ENCODE measurements at regions not wholly inside any gene's neighbourhood (a gene's known extent, or its start where the extent isn't known, plus 50 kb on each side); places are given as distances from the start of the nearest gene placed in this dataset.
"Not testable (repeated sequence)": the region's sequence is repeated elsewhere in the genome, so short reads cannot be mapped to it uniquely, and the experiment has no call there.

DNA sequence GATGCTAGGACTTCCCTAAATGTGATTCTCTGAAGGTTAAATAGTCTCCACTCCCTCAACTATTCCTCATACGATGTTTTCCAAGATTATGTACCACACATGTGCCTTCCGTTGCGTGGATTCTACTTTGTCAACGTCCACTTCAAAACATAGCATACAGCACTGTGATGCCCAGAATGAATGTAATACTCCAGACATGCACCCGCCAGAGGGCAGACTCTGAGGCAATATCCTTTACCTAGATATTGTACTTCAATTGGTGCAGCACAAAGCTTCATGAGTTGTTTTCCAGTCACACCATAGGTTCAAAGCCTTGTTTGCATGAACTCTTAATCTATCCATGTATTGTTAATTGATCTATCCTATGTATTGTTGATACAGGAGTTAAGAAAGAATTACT lies 201.0 kb upstream of the NABP1 start:
- no peak for DNase-seq

DNA sequence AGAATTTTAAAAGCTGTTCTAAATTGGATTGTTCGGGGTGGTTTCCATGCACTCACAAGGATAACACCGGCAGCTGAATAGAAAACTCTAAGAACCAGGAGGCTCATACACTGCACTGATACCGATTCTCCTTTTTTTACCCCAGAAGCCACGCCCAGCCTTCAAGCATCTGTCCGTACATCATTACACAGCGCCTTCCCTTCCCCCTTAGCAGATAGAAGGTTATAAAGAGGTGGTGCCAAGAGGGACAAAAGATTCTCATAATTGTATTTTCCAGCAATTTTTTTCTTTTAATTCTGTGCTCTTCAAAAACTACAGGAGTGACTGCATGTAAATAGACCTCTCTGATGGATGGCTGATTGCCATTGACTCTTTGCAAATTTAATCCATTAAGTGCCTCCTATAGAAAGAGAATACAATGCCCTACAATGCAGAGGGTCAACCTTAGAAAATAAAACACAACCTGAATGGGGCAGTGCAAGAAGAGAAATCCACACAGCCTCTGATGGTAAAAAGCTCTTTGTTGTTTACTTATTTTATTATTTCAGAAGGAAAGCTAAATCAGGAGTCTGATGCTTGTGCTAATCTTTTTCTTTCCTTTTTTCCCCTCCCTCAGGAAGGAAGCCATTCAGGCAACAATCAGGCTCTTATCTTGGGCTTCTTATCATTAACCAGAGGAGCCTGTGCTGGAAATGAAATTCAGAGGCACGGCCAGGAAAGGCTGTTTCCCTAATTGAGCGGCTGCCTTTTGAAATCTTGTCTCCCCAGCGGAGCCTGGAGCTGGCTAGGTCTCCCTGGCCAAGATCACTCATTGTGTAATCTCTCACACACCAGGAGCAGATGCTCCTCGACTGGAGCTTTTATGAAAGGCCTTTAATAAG lies 198.9 kb upstream of the NABP1 start:
- no peak for DNase-seq

DNA sequence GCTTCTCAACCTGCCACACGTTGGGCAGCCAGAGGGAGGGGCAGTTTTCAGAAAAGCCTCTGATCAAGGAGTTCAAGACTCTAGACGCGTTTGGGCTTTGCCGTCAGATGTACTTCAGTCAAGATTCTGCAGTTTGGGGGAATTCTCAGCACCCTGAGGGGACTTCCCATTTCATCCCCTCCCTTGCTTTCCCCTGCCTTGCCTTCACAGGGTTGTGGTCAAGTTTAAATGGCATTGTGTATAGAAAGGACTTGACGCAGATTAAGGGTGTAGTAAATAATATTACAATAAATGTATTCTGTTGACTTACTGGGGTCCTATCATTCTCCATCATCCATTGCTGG lies 198.3 kb upstream of the NABP1 start:
- DNase-seq, result no peak

DNA sequence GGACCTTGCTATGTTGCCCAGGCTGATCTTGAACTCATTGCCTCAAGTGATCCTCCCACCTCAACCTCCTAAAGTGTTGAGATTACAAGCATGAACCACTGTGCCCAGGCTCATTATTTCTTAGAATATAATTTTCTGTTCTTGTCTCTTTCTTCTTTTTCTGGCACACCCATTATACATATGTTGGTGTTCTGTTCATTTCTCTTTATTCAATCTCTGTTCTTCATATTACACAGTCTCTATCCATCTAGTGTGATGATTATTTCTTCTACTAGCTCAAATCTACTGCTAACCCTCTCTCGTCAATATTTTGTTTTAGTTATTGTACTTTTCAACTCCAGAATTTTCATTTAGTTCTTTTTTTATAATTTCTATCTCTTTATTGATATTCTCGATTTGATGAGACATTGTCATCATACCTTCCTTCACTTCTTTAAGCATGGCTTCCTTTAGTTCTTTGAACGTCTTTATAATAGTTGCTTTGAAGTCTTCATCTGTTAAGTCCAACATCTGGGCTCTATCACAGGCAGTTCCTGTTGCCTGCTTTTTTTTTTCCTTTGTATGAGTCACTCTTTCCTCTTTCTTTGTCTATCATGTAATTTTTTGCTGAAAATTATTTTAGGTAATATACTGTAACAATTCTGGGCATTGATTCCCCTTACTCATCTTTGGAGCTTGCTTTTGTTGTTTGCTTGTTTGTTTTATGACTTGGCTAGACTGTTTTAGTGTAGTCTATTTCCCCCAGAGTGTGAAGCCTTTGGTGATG lies 196.4 kb upstream of the NABP1 start:
- DNase-seq, result no peak

DNA sequence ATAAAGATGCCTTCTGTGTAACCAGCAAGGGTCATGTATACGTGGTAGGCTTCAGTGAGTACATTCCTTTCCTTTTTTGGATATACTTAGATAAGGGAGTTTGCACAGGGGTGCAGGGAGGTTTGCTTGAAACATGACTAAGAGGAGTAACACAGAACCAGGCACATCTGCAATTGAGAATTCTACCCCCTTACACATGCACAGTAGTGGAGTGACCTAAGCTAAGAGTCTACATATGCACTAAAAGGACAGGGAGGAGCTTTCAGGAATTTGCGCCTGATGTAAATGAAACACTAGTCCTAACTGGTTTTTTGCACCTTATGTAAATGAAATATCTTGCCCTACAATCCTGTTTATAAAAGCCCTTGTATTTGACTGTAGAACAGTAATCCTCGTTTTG lies 194.8 kb upstream of the NABP1 start:
- DNase-seq, result no peak

DNA sequence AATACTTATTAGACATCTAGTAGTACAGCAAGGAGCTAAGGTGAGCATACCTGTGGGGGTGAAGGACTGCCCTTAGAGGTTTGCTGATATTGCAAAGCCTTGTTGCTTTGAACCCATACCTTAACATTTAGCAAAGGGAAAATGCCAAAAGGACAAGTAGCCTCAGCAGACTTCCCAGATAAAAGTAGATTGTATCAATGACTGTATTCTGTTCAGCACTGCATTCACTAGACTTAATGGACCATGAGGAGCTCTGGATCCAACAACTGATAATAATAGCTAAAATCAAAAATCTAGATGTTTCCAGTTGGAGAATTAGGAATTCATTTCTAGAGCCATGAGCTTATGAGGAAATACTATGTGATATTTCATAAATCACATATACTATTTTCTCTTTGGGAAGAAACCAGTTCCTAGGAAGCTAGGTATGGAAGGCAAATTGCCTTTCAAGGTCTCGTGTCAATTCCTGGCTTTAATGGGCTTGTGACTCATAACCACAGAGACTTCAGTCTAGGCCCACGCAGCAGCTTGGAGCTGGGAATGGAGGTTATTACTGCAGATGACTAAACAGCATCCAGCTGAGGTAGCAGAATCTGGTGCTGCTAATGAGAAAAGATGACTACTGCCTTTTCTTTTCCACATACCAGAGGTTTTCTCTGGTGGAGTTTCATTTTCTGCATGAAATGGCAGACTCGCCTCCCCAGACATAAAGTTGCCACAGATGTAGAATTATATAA lies 191.2 kb upstream of the NABP1 start:
- no peak for DNase-seq

DNA sequence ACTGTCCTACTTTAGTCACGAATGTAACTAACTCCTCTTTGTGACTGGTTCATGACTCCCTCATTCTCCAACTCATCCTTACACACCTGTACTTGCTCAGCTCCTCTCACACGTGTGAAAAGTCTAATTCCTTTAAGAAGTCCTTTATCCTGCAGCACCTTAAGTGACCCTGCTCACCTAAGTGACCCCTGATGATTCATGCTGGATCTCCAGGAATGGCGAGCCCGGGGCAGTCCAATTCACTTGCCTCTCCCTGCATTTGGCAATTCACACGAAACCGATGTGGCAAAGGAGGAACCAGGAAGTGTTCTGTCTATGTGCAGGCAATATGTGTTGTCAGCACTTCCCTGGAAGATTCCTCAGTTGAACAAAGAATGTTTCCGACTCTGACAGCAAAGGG lies 189.8 kb upstream of the NABP1 start:
- no peak for DNase-seq

DNA sequence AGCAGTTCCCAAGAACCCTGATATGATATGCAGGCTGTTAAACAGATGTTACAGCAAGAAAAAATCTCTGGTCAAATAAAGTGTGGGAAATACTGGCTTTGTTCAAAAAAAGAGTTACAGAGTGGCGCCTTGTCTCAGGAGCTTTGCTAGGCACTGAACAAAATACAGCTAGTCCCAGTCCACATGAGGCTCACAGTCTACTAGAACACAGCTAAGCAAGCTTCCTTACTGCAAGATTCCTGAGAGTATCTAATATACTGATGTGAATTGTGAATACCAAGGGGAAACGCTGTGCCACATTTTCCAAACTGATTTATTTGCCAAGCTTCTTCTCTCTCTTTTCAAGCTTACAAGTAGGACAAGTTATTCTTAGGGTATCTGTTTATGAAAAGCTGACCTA lies 188.8 kb upstream of the NABP1 start:
- DNase-seq, result no peak

DNA sequence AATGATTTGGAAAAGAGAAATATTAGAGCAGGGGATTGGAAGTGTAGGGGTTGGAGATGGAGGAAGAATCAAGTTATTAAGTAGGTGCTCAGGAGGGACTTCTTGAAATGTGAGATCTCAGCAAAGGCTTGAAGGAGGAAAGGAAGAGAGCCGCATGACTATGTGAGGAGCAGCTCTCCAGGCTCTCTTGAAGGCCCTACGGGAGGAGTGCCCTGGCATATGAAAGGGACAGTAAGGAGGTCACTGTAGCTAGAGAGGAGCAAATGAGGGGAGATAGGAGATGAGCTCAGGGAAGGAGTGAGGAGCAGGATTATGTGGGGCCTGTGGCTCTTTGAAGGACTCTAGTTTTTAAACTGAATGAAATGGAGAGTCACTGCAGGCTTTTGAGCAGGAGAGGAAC lies 181.1 kb upstream of the NABP1 start:
- no peak for DNase-seq

DNA sequence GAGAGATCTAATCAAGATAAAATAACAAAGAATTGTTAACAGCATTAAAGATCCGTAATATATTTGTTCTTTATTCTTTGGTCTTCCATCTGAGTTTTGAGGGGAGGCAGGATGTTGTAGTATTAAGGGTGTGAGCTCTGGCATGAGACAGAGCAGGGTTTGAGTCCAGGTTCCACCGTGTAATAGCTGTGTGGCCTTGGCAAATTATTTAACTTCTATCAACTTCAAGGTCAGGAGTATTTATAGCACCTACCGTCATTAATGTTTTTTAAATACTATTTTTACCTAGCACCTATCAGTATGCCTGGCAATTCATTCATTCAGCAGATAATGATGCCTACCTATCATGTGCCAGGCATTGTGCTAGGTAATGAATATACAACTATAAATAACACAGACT lies 180.1 kb upstream of the NABP1 start:
- no peak for DNase-seq

DNA sequence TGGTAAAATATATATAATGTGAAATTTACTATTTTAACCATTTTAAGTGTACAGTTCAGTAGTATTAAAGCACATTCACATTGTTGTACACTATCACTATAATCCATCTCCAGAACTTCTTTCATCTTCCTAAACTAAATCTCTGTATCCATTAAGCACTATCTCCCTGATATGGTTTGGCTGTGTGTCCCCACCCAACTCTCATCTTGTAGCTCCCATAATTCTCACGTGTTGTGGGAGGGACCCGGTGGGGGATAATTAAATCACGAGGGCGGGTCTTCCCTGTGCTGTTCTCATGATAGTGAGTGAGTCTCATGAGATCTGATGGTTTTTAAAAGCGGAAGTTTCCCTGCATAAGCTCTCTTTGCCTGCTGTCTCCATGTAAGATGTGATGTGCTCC lies 178.9 kb upstream of the NABP1 start:
- DNase-seq, result no peak

DNA sequence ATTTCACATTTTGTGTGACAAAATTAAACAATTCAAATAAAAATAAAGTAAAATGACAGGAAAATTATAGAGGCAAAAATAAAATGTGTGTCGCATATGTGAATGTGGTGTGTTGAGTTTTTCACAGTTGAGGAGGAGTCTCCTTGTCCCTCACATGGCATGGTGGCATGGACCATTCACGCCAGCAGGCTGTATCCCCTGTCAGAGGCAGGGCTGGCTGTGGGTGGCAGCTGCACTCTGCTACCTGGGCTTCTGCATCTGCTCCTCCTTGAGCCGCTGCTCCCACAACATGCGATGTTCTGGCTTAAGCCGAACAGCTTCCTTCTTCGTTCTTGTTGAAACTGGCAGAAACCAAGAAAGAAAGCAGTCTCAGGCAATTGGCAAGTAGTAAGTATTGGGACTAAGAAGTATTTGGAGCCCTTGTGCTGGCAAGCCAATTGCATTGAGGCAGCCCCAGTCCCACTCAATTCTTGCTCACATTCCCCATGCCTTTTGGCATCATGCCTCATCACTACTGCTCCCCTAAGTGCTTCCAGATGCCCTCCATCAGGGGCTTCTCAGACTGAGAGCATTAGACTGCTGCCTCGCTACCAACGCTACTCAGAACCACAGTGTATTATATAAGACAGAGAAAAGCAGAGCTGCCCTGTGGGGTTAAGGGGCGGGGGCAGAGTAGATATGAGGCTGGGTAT lies 177.9 kb upstream of the NABP1 start:
- DNase-seq, result no peak

DNA sequence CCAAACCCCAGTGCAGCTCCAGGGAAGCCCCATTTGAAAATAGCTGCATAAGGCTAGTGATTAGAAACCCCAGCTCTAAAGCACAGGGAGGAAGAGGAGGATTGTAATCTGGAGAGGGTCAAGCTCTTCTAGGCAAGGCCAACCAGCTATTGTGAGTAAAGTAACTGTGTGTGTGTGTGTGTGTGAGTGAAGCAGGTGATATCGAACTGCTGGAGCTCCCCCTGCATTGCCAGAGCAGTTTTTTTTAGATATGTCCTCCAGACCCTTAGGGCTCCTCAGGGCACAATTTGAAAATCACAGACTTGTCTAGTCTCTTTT lies 177.4 kb upstream of the NABP1 start:
- DNase-seq, result no peak

DNA sequence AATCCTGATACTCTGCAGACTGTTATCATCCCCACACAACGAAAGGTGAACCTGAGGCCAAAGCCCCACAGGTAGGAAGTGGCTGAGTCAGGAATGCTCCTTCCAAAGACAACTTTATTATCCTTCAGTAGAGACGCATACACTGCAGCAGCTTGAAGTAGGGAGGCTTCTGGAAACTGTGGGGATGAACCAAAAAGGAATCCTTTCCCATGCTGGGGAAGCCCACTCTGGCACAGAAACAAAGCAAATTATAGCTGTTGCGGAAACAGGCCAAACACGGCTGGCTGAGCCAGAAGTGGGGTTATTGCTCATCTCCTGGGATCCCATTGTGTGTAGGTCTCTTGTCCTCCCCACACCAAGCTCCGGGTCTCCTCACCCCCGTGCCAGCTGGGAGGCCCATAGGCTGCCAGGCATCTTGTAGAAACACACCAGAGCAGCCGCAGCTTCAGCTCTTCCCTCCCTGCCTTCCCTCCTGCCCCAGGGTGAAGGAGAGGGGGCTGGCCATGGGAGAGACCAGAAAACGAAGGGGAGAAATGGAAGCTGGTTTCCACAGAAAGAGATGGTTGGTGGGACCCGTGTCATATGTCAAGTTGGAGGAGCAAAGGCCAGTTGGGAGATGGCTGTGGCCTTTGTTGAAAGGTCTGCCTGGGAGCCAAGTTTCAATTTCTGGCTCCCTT lies 176.9 kb upstream of the NABP1 start:
- DNase-seq, result no peak

DNA sequence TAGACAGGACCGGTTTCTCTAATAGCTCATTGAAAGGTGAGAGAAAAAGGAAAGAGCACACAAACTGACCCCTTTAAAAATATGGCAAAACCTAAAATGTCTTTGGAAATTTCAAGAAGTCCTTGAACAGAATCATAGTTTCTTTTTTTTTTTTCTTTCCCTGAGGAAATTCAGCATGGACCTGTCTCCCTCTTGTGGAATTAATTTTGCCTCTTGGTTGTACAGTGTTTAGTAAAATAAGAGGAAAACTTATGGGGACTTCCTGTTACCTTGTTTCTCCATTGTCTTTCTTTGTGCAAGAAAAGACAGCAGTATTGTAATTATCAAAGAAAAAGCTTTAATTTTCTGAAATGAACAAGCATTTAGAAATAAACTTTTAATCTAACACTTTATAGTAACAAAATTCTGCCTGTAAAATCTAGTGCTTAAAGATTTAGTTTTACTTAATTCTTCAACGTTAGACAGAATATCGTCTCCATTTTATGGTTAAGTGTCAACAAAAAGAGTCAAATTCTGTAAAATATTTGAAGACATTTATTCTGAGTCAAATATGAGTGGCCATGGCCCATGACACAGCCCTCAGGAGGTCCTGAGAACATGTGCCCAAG lies 176.3 kb upstream of the NABP1 start:
- no peak for DNase-seq

DNA sequence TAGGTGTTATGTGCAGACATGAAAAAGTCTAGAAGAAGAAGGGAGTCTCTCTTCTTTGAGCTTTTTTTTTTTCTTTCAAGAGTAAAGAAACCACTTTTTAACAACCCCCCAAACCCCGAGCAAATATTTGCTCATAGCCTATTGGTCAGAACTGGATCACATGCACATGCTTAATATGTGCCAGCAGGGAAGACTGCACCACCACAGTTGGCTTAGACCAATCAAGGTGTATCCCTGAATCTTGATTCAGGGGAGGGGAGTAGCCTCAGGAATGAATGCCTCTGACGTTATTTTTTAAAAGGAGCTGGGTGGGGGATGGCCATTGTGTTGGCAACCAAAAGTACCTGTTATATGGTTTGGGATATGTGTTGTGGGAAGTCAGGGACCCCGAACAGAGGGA lies 171.4 kb upstream of the NABP1 start:
- no peak for DNase-seq

DNA sequence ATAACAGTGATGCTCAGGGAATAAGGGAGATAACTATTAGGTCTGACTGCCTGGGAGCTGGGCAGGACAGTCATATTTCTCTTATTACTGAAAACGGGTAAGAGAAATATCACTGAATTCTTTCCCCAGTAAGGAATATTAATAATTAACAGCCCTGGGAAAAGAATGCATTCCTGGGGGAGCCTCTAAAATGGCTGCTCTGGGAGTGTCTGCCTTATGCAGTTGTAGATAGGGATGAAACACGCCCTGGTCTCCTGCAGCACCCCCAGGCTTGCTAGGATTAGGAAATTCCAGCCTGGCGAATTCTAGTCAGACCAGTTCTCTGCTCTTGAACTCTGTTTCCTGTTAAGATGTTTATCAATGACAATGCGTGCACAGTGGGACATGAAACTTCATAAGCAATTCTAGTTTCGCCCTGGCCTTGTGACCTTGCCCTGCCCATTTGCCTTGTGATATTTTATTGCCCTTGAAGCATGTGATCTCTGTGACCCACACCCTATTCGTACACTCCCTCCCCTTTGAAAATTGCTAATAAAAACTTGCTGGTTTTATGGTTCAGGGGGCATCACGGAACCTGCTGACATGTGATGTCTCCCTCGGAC lies 170.6 kb upstream of the NABP1 start:
- not testable (repeated sequence) for DNase-seq

DNA sequence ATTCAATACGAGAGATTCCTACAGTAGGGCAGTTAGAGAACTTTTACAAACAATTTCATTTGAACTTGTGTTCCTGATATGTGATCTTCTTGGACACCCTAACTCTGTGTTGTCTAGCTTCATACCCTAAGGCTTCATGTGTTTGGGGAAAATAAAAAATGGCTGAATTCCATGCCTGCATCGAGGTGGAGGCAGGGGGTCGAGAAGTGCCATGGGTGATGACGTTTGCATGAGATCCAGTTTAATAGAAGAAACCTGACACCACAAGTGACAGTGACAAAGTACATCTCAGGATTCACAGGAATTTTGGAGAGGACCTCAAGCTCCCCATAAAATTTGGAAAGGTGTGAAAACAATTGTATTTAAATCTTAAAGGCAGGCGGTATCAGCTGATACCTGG lies 169.2 kb upstream of the NABP1 start:
- DNase-seq, result no peak

DNA sequence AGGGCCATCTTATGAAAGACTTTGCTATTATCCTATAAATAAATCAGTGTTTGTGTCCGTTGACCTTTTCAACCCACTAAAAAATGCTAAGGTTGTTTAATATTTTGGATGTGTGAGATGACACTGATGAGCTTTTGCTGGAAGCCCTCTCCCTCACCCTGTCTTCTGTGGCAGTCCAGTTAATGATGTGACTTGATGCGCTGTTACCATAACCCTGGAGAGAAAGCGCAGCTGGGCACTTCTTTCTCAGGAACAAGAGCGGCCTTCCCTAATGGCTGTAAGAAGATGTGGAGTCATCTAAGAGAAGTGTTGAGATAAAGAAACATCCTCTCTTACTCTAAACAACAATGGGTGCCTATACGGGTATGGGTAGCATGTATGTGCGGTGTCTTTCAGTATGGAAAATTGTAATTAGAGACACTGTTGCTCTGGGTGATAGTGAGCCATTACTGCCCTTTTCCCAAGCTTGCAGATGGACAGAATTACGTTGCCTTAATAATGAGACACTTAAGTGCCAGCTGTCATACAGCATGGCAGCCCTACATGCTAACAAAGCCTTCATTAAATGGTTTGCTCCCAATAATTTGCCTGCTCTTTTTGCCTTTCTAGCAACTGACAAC lies 165.6 kb upstream of the NABP1 start:
- no peak for DNase-seq

DNA sequence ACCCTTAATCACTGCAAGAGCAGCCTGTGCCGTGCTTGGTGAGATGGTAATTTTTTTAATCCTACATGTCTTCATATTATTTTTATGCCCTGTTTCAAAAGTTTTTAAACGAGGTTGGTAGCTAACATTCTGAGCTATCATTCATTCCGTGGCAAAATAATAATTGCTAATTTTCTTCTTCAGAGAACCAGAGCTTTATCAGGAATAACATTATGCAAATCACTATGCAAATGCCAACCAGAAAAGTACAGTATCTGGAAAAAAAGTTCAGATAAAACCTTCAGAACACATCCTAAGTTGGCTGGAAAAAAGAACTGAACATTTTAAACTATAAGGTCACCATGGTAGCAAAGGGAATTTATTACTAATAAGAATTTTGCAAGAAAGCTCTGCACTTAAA lies 165.1 kb upstream of the NABP1 start:
- DNase-seq, result no peak

DNA sequence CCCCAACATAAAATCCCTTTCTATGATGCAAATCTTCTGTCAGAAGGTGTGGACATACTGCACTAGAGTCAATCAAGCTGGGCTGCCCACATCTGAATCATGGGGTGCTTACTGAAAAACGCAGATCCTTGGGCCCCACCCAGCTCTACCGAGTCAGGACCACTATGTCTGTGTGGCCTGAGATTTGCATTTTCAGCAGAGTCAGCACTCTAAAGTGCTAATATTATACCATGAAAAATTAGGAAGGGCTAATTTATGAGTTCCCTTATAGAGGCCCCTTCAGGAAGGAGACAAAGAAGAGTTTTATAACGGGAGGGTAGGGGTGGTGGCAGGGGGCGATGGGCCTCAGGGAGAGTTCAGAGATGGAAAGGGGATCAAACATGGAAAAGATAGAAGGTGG lies 163.3 kb upstream of the NABP1 start:
- no peak for DNase-seq

DNA sequence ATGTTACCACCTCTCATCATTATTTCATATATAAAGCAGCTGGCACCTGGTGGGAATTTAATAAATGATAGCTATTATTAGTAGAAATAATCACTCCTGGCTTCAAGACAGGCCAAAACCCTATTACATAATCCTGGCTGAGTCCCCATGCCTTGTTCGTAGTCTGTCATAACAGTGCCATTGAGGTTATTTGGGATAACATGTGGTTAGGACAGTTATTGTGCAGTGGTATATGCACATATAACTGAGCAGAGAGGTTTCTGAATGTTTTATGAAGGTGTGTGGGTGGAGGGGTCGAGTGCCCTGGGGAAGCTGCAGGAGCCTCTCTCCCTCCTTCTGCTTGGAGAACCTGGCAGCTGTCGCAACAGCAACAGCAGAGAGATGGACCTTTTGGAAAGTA lies 162.4 kb upstream of the NABP1 start:
- DNase-seq, result no peak

Data from CD4-positive, alpha-beta T cell treated with Interleukin-12 subunit alpha and Interleukin-12 subunit beta, for 1 hour (primary cell).